ENCODE measurements at regions not wholly inside any gene's neighbourhood (a gene's known extent, or its start where the extent isn't known, plus 50 kb on each side); places are given as distances from the start of the nearest gene placed in this dataset.

GRCh38 chr3:132189601-132190000 lies 127.6 kb upstream of the ACP3 start:
- no peak overlapping the region for H2AFZ ChIP-seq (ENCODE audit: low read depth, low read length, severe bottlenecking)
- H3K27me3 ChIP-seq (ENCODE audit: low read length) = no peaks in the 10 kb centered on the region
- H3K4me2 ChIP-seq (ENCODE audit: low read depth, low read length, poor library complexity, severe bottlenecking) = no peak overlapping the region
- H3K27ac ChIP-seq (ENCODE audit: low read depth, low read length) = no peak overlapping the region
- TF ChIP-seq EZH2phosphoT487 (conservative IDR thresholded peaks at IDR 0.05; ENCODE audit: low read length) (no peak), CTCF (IDR thresholded peaks at IDR 0.05; ENCODE audit: insufficient read depth, low read length, poor library complexity, severe bottlenecking) (no peak)
- H3K9ac ChIP-seq (ENCODE audit: low read length) = no peak overlapping the region
- no peak overlapping the region for H3K4me3 ChIP-seq (ENCODE audit: insufficient read depth, low read length, poor library complexity, severe bottlenecking)
- H3K79me2 ChIP-seq (ENCODE audit: insufficient read depth, low read length) = no peaks in the 10 kb centered on the region
- no peaks in the 10 kb centered on the region for H3K36me3 ChIP-seq (ENCODE audit: low read length)
- no peaks in the 10 kb centered on the region for H3F3A ChIP-seq (ENCODE audit: insufficient read depth)
- no peaks in the 10 kb centered on the region for H3K9me2 ChIP-seq (replicated peaks; ENCODE audit: insufficient read depth, low read length)
- no peaks in the 10 kb centered on the region for H3K9me3 ChIP-seq (ENCODE audit: insufficient read depth, low read length)
- no peaks in the 10 kb centered on the region for H4K20me1 ChIP-seq (ENCODE audit: low read depth, low read length)

GRCh38 chr3:132196113-132196512 lies 121.1 kb upstream of the ACP3 start:
- no peaks in the 10 kb centered on the region for H3K9me2 ChIP-seq (replicated peaks; ENCODE audit: insufficient read depth, low read length)
- no peak overlapping the region for H3K4me2 ChIP-seq (ENCODE audit: low read depth, low read length, poor library complexity, severe bottlenecking)
- no peak overlapping the region for H3K9ac ChIP-seq (ENCODE audit: low read length)
- no peaks in the 10 kb centered on the region for H3K27me3 ChIP-seq (ENCODE audit: low read length)
- TF ChIP-seq CTCF (IDR thresholded peaks at IDR 0.05; ENCODE audit: insufficient read depth, low read length, poor library complexity, severe bottlenecking) (no peak), EZH2phosphoT487 (conservative IDR thresholded peaks at IDR 0.05; ENCODE audit: low read length) (no peak)
- H3F3A ChIP-seq (ENCODE audit: insufficient read depth) = no peaks in the 10 kb centered on the region
- no peaks in the 10 kb centered on the region for H3K79me2 ChIP-seq (ENCODE audit: insufficient read depth, low read length)
- no peak overlapping the region for H3K27ac ChIP-seq (ENCODE audit: low read depth, low read length)
- no peaks in the 10 kb centered on the region for H3K36me3 ChIP-seq (ENCODE audit: low read length)
- no peaks in the 10 kb centered on the region for H4K20me1 ChIP-seq (ENCODE audit: low read depth, low read length)
- no peak overlapping the region for H3K4me3 ChIP-seq (ENCODE audit: insufficient read depth, low read length, poor library complexity, severe bottlenecking)
- no peaks in the 10 kb centered on the region for H3K9me3 ChIP-seq (ENCODE audit: insufficient read depth, low read length)
- no peak overlapping the region for H2AFZ ChIP-seq (ENCODE audit: low read depth, low read length, severe bottlenecking)

- Histone ChIP-seq H3K9me3 (ENCODE audit: insufficient read depth, low read length) (no peaks in the 10 kb centered on the region), H3K9ac (ENCODE audit: low read length) (no peak overlapping the region), H3K4me3 (ENCODE audit: insufficient read depth, low read length, poor library complexity, severe bottlenecking) (no peak overlapping the region), H3K79me2 (ENCODE audit: insufficient read depth, low read length) (no peaks in the 10 kb centered on the region), H2AFZ (ENCODE audit: low read depth, low read length, severe bottlenecking) (no peak overlapping the region), H4K20me1 (ENCODE audit: low read depth, low read length) (no peaks in the 10 kb centered on the region), H3K27me3 (ENCODE audit: low read length) (no peaks in the 10 kb centered on the region), H3K4me2 (ENCODE audit: low read depth, low read length, poor library complexity, severe bottlenecking) (no peak overlapping the region), H3K9me2 (replicated peaks; ENCODE audit: insufficient read depth, low read length) (no peaks in the 10 kb centered on the region), H3K27ac (ENCODE audit: low read depth, low read length) (no peak overlapping the region), H3F3A (ENCODE audit: insufficient read depth) (no peaks in the 10 kb centered on the region), H3K36me3 (ENCODE audit: low read length) (no peaks in the 10 kb centered on the region)
- TF ChIP-seq EZH2phosphoT487 (conservative IDR thresholded peaks at IDR 0.05; ENCODE audit: low read length) (no peak), CTCF (IDR thresholded peaks at IDR 0.05; ENCODE audit: insufficient read depth, low read length, poor library complexity, severe bottlenecking) (no peak)
Measured at GRCh38 chr3:132198516-132198915, 118.7 kb upstream of the ACP3 start.

GRCh38 chr3:132199451-132199850 lies 117.8 kb upstream of the ACP3 start:
- Histone ChIP-seq H3K4me3 (ENCODE audit: insufficient read depth, low read length, poor library complexity, severe bottlenecking) (no peak overlapping the region), H3K79me2 (ENCODE audit: insufficient read depth, low read length) (no peaks in the 10 kb centered on the region), H3F3A (ENCODE audit: insufficient read depth) (no peaks in the 10 kb centered on the region), H3K36me3 (ENCODE audit: low read length) (no peaks in the 10 kb centered on the region), H3K27ac (ENCODE audit: low read depth, low read length) (no peak overlapping the region), H3K9me3 (ENCODE audit: insufficient read depth, low read length) (no peaks in the 10 kb centered on the region), H4K20me1 (ENCODE audit: low read depth, low read length) (no peaks in the 10 kb centered on the region), H3K4me2 (ENCODE audit: low read depth, low read length, poor library complexity, severe bottlenecking) (no peak overlapping the region), H3K9ac (ENCODE audit: low read length) (no peak overlapping the region), H3K9me2 (replicated peaks; ENCODE audit: insufficient read depth, low read length) (no peaks in the 10 kb centered on the region), H2AFZ (ENCODE audit: low read depth, low read length, severe bottlenecking) (no peak overlapping the region), H3K27me3 (ENCODE audit: low read length) (no peaks in the 10 kb centered on the region)
- no peak for TF ChIP-seq EZH2phosphoT487 (conservative IDR thresholded peaks at IDR 0.05; ENCODE audit: low read length)
- no peak for TF ChIP-seq CTCF (IDR thresholded peaks at IDR 0.05; ENCODE audit: insufficient read depth, low read length, poor library complexity, severe bottlenecking)

All from SU-DHL-6 (cell line).